HG03045 (cell line): ENCODE measurements at regions not wholly inside any gene's neighbourhood (a gene's known extent, or its start where the extent isn't known, plus 50 kb on each side); places are given as distances from the start of the nearest gene placed in this dataset.

Experiments
- ATAC-seq: cut with Tn5 transposase; IDR thresholded peaks from one replicate; pipeline ENCODE4 v1.9.1; 2021; ENCODE audit warnings: mild to moderate bottlenecking, moderate library complexity; ENCODE audit not compliant: unreplicated experiment

GRCh38 chr13:84994582-84994981 is 804.6 kb downstream of the SLITRK6 start:
- ATAC-seq, result no peak

GRCh38 chr13:84985860-84986259 is 813.4 kb downstream of the SLITRK6 start:
- ATAC-seq, result no peak

GRCh38 chr13:84983321-84983720 is 815.9 kb downstream of the SLITRK6 start:
- ATAC-seq, result no peak

GRCh38 chr13:84980571-84980970 is 818.6 kb downstream of the SLITRK6 start:
- ATAC-seq, result no peak

GRCh38 chr13:84978851-84979250 is 820.4 kb downstream of the SLITRK6 start:
- ATAC-seq, result no peak

- no peak for ATAC-seq
These were observed 825.6 kb downstream of the SLITRK6 start for GRCh38 chr13:84973661-84974060.

- ATAC-seq, result no peak
These were observed 826.3 kb downstream of the SLITRK6 start for GRCh38 chr13:84972907-84973306.

GRCh38 chr13:84962849-84963248 is 836.4 kb downstream of the SLITRK6 start:
- ATAC-seq, result no peak

GRCh38 chr13:84962141-84962750 is 837.0 kb downstream of the SLITRK6 start:
- ATAC-seq, result no peak

- no peak for ATAC-seq
These were observed 838.2 kb downstream of the SLITRK6 start for GRCh38 chr13:84961023-84961422.

- no peak for ATAC-seq
These were observed 839.4 kb downstream of the SLITRK6 start for GRCh38 chr13:84959818-84960217.

GRCh38 chr13:84954636-84955035 is 844.6 kb downstream of the SLITRK6 start:
- ATAC-seq, result no peak

- no peak for ATAC-seq
These were observed 848.1 kb downstream of the SLITRK6 start for GRCh38 chr13:84951128-84951527.

GRCh38 chr13:84946192-84946591 is 853.0 kb downstream of the SLITRK6 start:
- no peak for ATAC-seq

- no peak for ATAC-seq
These were observed 858.4 kb downstream of the SLITRK6 start for GRCh38 chr13:84940798-84941197.

GRCh38 chr13:84940167-84940566 is 859.1 kb downstream of the SLITRK6 start:
- ATAC-seq, result no peak

GRCh38 chr13:84934911-84935310 is 864.3 kb downstream of the SLITRK6 start:
- no peak for ATAC-seq

- ATAC-seq, result no peak
These were observed 865.4 kb downstream of the SLITRK6 start for GRCh38 chr13:84933797-84934196.

GRCh38 chr13:84931264-84931663 is 868.0 kb downstream of the SLITRK6 start:
- no peak for ATAC-seq

GRCh38 chr13:84927442-84928169 is 871.6 kb downstream of the SLITRK6 start:
- no peak for ATAC-seq

GRCh38 chr13:84925443-84925842 is 873.8 kb downstream of the SLITRK6 start:
- ATAC-seq, result no peak

- ATAC-seq, result no peak
These were observed 875.4 kb downstream of the SLITRK6 start for GRCh38 chr13:84923831-84924230.
